ENCODE measurements at regions not wholly inside any gene's neighbourhood (a gene's known extent, or its start where the extent isn't known, plus 50 kb on each side); places are given as distances from the start of the nearest gene placed in this dataset.
"Not testable (repeated sequence)": the region's sequence is repeated elsewhere in the genome, so short reads cannot be mapped to it uniquely, and the experiment has no call there.

GRCh38 chr22:46033256-46034200 is 56.6 kb upstream of the WNT7B start:
- H3K9ac ChIP-seq (ENCODE audit: low read length in 2 of 2) = no peak overlapping the region
- no peak overlapping the region for H3K4me3 ChIP-seq (ENCODE audit: low read length in 2 of 2)
- no peaks in the 10 kb centered on the region for H3K9me3 ChIP-seq (ENCODE audit: control insufficient read depth in 2 of 2, low read length in 2 of 2)
- H3K4me1 ChIP-seq (ENCODE audit: control insufficient read depth, insufficient read depth, low read length) = peaks cover 11% of the 10 kb centered on the region
- H3K27ac ChIP-seq (ENCODE audit: low read length) = peak overlapping the region; percentile 1
- no peaks in the 10 kb centered on the region for H3K36me3 ChIP-seq (ENCODE audit: control insufficient read depth in 2 of 2, insufficient read depth in 2 of 2, low read length in 2 of 2)
- no peaks in the 10 kb centered on the region for H3K27me3 ChIP-seq (ENCODE audit: control insufficient read depth in 1 of 2, insufficient read depth in 2 of 2, low read length in 2 of 2)

DNA sequence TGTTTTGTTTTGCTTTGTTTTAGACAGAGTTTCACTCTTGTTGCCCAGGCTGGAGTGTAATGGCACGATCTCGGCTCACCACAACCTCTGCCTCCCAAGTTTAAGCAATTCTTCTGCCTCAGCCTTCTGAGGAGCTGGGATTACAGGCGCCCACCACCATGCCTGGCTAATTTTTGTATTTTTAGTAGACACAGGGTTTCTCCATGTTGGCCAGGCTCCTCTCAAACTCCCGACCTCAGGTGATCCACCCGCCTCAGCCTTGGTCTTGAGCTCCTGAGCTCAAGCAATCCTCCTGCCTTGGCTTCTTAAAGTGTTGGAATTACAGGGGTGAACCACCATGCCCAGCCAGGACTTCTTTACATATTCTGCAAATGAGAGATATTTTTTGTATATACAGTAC is 57.5 kb upstream of the WNT7B start:
- not testable (repeated sequence) for H3K27ac ChIP-seq (ENCODE audit: low read length); H3K9ac ChIP-seq (ENCODE audit: low read length in 2 of 2); H3K4me3 ChIP-seq (ENCODE audit: low read length in 2 of 2); H3K9me3 ChIP-seq (ENCODE audit: control insufficient read depth in 2 of 2, low read length in 2 of 2); H3K27me3 ChIP-seq (ENCODE audit: control insufficient read depth in 1 of 2, insufficient read depth in 2 of 2, low read length in 2 of 2); H3K36me3 ChIP-seq (ENCODE audit: control insufficient read depth in 2 of 2, insufficient read depth in 2 of 2, low read length in 2 of 2)
- H3K4me1 ChIP-seq (ENCODE audit: control insufficient read depth, insufficient read depth, low read length) = peaks cover 11% of the 10 kb centered on the region

- H3K36me3 ChIP-seq (ENCODE audit: control insufficient read depth in 2 of 2, insufficient read depth in 2 of 2, low read length in 2 of 2) = no peaks in the 10 kb centered on the region
- H3K27ac ChIP-seq (ENCODE audit: low read length) = peak overlapping the region; percentile 53
- H3K4me1 ChIP-seq (ENCODE audit: control insufficient read depth, insufficient read depth, low read length) = peaks cover 12% of the 10 kb centered on the region
- H3K9me3 ChIP-seq (ENCODE audit: control insufficient read depth in 2 of 2, low read length in 2 of 2) = no peaks in the 10 kb centered on the region
- peak overlapping the region; percentile 73 to 74 for H3K9ac ChIP-seq (ENCODE audit: low read length in 2 of 2)
- H3K27me3 ChIP-seq (ENCODE audit: control insufficient read depth in 1 of 2, insufficient read depth in 2 of 2, low read length in 2 of 2) = no peaks in the 10 kb centered on the region
- peak overlapping the region; percentile 63 to 68 for H3K4me3 ChIP-seq (ENCODE audit: low read length in 2 of 2)
Measured at GRCh38 chr22:46035380-46035741, 58.4 kb upstream of the WNT7B start.

DNA sequence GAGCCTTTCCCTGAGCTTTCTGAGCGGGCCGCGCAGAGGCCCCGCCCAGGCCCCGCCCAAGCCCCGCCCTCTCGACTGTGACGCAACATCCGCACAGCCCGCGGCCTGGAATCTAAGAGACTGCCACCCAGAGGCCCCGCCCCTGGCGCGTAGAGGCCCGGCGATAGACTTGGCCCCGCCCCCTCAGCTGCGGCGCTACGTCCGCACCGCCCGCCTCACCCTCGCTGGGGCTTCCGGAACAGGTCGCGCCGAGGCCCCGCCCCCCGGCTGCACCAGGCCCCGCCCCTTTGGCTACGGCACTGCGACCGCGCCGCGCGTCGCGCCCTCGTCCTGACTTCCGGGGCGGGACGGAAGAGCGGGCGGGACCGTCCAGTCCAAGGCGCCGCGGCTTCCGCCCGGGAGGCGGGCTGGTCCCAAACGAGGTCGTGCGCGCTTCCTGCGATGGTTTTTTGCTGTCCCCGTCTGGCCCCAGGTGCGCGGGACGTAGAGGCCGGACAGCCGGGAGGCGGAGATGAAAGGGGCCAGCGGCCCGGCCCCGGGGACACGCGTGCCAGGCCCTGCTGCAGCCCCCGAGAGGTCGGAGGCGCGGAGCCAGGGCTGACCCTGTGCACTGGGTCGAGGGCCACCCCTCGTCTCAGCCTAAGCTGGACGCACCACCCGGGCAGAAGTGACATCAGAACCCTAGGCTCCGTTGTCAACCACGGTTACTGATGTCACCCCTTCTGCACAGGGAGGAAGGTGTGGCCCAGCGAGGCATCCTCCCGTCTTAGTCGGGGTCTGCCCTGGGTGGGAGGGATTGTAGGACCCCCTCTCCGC is 59.0 kb upstream of the WNT7B start:
- H3K4me1 ChIP-seq (ENCODE audit: control insufficient read depth, insufficient read depth, low read length) = peaks cover 16% of the 10 kb centered on the region
- H3K4me3 ChIP-seq (ENCODE audit: low read length in 2 of 2) = peak overlapping the region; percentile 66 to 94
- H3K27me3 ChIP-seq (ENCODE audit: control insufficient read depth in 1 of 2, insufficient read depth in 2 of 2, low read length in 2 of 2) = no peaks in the 10 kb centered on the region
- no peaks in the 10 kb centered on the region for H3K9me3 ChIP-seq (ENCODE audit: control insufficient read depth in 2 of 2, low read length in 2 of 2)
- peak overlapping the region; percentile 88 for H3K27ac ChIP-seq (ENCODE audit: low read length)
- no peaks in the 10 kb centered on the region for H3K36me3 ChIP-seq (ENCODE audit: control insufficient read depth in 2 of 2, insufficient read depth in 2 of 2, low read length in 2 of 2)
- H3K9ac ChIP-seq (ENCODE audit: low read length in 2 of 2) = peak overlapping the region; percentile 91 to 94

- H3K27me3 ChIP-seq (ENCODE audit: control insufficient read depth in 1 of 2, insufficient read depth in 2 of 2, low read length in 2 of 2) = no peaks in the 10 kb centered on the region
- H3K9me3 ChIP-seq (ENCODE audit: control insufficient read depth in 2 of 2, low read length in 2 of 2) = no peaks in the 10 kb centered on the region
- H3K4me1 ChIP-seq (ENCODE audit: control insufficient read depth, insufficient read depth, low read length) = peaks cover 20% of the 10 kb centered on the region
- H3K36me3 ChIP-seq (ENCODE audit: control insufficient read depth in 2 of 2, insufficient read depth in 2 of 2, low read length in 2 of 2) = no peaks in the 10 kb centered on the region
- H3K27ac ChIP-seq (ENCODE audit: low read length) = peak overlapping the region; percentile 88
- peak overlapping the region; percentile 66 to 94 for H3K4me3 ChIP-seq (ENCODE audit: low read length in 2 of 2)
- H3K9ac ChIP-seq (ENCODE audit: low read length in 2 of 2) = peak overlapping the region; percentile 91 to 94
Measured at GRCh38 chr22:46036558-46037408, 59.8 kb upstream of the WNT7B start.

- Histone ChIP-seq H3K27ac (ENCODE audit: low read length) (no peak overlapping the region), H3K4me3 (ENCODE audit: low read length in 2 of 2) (no peak overlapping the region), H3K27me3 (ENCODE audit: control insufficient read depth in 1 of 2, insufficient read depth in 2 of 2, low read length in 2 of 2) (no peaks in the 10 kb centered on the region), H3K9me3 (ENCODE audit: control insufficient read depth in 2 of 2, low read length in 2 of 2) (no peaks in the 10 kb centered on the region), H3K4me1 (ENCODE audit: control insufficient read depth, insufficient read depth, low read length) (peaks cover 29% of the 10 kb centered on the region), H3K9ac (ENCODE audit: low read length in 2 of 2) (peak overlapping the region in 1 of 2 donors; percentile 36), H3K36me3 (ENCODE audit: control insufficient read depth in 2 of 2, insufficient read depth in 2 of 2, low read length in 2 of 2) (no peaks in the 10 kb centered on the region)
Measured at GRCh38 chr22:46038174-46038487, 61.2 kb upstream of the WNT7B start.

DNA sequence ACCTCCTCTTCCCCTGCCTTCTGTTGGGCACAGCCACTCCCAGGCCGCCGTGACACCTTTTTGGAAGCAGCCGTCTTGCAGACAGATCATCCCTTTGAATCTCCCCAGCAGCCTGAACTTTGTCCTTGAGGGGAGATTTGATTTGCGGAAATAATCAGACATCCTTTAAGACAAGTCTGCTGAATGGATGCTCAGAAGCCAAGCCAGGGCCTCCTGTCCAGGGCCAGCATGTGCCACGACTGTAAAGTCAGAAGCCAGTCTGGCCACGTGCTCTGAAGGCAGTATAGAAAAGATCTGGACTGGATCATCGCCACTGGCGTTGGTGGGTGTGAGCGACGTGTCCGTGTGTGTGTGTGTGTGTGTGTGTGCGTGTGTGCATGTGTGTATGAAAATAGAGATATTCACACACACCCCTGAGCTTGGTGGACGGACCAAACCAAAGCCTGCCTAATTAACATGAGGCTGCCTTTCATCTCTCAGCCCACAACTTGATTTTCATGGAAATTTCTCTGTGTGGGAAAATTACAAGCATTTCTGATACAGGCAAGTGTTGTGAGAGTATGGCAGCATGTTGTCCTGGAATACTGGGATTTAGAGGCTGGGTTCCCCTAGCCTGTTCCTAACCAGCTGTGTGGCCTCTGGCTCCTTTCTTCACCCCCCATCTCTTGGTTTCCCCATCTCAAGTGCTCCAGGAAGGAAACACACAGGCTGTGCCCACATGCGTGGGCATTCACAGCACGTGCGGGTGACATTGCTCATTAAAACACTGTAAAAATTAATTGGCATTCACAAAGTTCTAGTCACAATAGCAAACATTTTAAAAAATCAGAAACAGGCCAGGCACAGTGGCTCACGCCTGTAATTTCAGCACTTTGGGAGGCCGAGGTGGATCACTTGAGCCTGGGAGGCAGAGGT is 61.8 kb upstream of the WNT7B start:
- no peak overlapping the region for H3K27ac ChIP-seq (ENCODE audit: low read length)
- no peaks in the 10 kb centered on the region for H3K27me3 ChIP-seq (ENCODE audit: control insufficient read depth in 1 of 2, insufficient read depth in 2 of 2, low read length in 2 of 2)
- no peak overlapping the region for H3K4me3 ChIP-seq (ENCODE audit: low read length in 2 of 2)
- peaks cover 35% of the 10 kb centered on the region for H3K4me1 ChIP-seq (ENCODE audit: control insufficient read depth, insufficient read depth, low read length)
- H3K9ac ChIP-seq (ENCODE audit: low read length in 2 of 2) = peak overlapping the region; percentile 16 to 36
- no peaks in the 10 kb centered on the region for H3K9me3 ChIP-seq (ENCODE audit: control insufficient read depth in 2 of 2, low read length in 2 of 2)
- H3K36me3 ChIP-seq (ENCODE audit: control insufficient read depth in 2 of 2, insufficient read depth in 2 of 2, low read length in 2 of 2) = no peaks in the 10 kb centered on the region

- H3K4me3 ChIP-seq (ENCODE audit: low read length in 2 of 2) = no peak overlapping the region
- no peak overlapping the region for H3K27ac ChIP-seq (ENCODE audit: low read length)
- H3K9me3 ChIP-seq (ENCODE audit: control insufficient read depth in 2 of 2, low read length in 2 of 2) = no peaks in the 10 kb centered on the region
- H3K27me3 ChIP-seq (ENCODE audit: control insufficient read depth in 1 of 2, insufficient read depth in 2 of 2, low read length in 2 of 2) = no peaks in the 10 kb centered on the region
- H3K36me3 ChIP-seq (ENCODE audit: control insufficient read depth in 2 of 2, insufficient read depth in 2 of 2, low read length in 2 of 2) = no peaks in the 10 kb centered on the region
- H3K4me1 ChIP-seq (ENCODE audit: control insufficient read depth, insufficient read depth, low read length) = peaks cover 40% of the 10 kb centered on the region
- no peak overlapping the region for H3K9ac ChIP-seq (ENCODE audit: low read length in 2 of 2)
Measured at GRCh38 chr22:46039535-46039934, 62.6 kb upstream of the WNT7B start.

DNA sequence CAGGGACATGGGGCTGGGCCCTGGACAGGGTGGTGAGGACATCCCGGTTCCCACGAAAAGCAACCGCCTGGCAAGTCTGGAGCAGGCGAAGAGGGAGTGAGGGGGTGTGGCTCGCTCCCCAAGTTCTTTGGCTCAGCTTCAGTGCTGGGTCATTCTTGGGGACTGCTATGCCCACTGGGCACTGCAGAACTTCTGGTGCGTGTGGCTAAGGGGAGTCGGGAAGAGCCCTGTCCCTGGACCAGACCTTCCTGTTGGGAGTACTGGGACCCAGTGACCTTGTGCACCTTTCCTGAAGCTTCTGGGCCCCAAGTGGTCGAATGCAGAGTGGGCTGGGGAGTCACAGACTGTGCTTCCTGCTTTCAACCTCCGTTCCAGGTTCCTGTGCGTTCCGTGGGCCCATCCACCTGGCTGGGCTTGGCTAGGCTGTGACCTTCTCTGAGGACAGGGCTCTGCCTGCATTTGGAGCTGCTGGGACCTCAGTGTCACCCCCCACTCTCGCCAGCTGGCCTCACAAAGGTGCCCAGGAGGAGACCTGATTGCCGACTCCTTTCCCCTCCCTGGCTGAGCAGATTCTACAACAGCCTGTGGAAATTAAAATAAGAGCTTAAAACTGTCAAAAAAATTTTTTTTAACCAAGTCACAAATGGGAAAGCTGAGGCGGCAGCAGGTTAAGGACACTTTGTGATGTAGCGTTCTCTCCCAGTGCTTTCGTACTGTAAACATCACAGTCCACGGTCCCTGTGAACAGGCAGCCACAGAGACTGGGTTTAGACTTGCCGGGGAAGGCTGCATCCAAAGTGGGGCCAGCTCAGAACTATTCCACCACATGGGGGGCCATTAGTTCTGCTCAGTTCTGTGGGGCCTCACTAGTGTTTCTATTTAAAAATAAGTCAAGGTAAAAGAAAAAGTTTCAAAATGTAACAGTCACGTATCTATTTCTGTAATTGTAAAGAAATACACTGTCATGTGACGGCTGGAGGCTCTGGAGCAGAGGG is 63.8 kb upstream of the WNT7B start:
- no peaks in the 10 kb centered on the region for H3K36me3 ChIP-seq (ENCODE audit: control insufficient read depth in 2 of 2, insufficient read depth in 2 of 2, low read length in 2 of 2)
- peaks cover 47% of the 10 kb centered on the region for H3K4me1 ChIP-seq (ENCODE audit: control insufficient read depth, insufficient read depth, low read length)
- peak overlapping the region; percentile 69 for H3K27ac ChIP-seq (ENCODE audit: low read length)
- H3K4me3 ChIP-seq (ENCODE audit: low read length in 2 of 2) = no peak overlapping the region
- no peaks in the 10 kb centered on the region for H3K9me3 ChIP-seq (ENCODE audit: control insufficient read depth in 2 of 2, low read length in 2 of 2)
- H3K27me3 ChIP-seq (ENCODE audit: control insufficient read depth in 1 of 2, insufficient read depth in 2 of 2, low read length in 2 of 2) = no peaks in the 10 kb centered on the region
- peak overlapping the region in 1 of 2 donors; percentile 20 for H3K9ac ChIP-seq (ENCODE audit: low read length in 2 of 2)

Measured in stomach smooth muscle (tissue), 2 donors.